GM20000 (cell line): ENCODE measurements at regions not wholly inside any gene's neighbourhood (a gene's known extent, or its start where the extent isn't known, plus 50 kb on each side); places are given as distances from the start of the nearest gene placed in this dataset.

Experiments used
- DNase-seq: peaks from one replicate; pipeline ENCODE4 v3.0.0; 2012; ENCODE audit warnings: low spot score
- CTCF ChIP-seq: IDR thresholded peaks from 2 replicates; pipeline ENCODE4 v1.5.1; 2012; ENCODE audit warnings: mild to moderate bottlenecking, control low read depth; ENCODE audit errors: extremely low read depth, missing control alignments

GRCh38 chr4:30962939-30963338 lies 242.8 kb downstream of the PCDH7 start:
- no peak for TF ChIP-seq CTCF
- DNase-seq, result no peak

GRCh38 chr4:30968926-30969325 lies 248.8 kb downstream of the PCDH7 start:
- TF ChIP-seq CTCF, result no peak
- no peak for DNase-seq

- TF ChIP-seq CTCF, result no peak
- no peak for DNase-seq
These were observed 252.4 kb downstream of the PCDH7 start for GRCh38 chr4:30972542-30972941.

- no peak for TF ChIP-seq CTCF
- no peak for DNase-seq
These were observed 253.8 kb downstream of the PCDH7 start for GRCh38 chr4:30973993-30974392.

GRCh38 chr4:30979402-30979801 lies 259.2 kb downstream of the PCDH7 start:
- TF ChIP-seq CTCF, result no peak
- no peak for DNase-seq

GRCh38 chr4:30989508-30989907 lies 269.3 kb downstream of the PCDH7 start:
- no peak for DNase-seq
- TF ChIP-seq CTCF, result no peak

- no peak for DNase-seq
- no peak for TF ChIP-seq CTCF
These were observed 276.7 kb downstream of the PCDH7 start for GRCh38 chr4:30996841-30997240.
